ENCODE measurements at regions not wholly inside any gene's neighbourhood (a gene's known extent, or its start where the extent isn't known, plus 50 kb on each side); places are given as distances from the start of the nearest gene placed in this dataset.
"Not testable (repeated sequence)": the region's sequence is repeated elsewhere in the genome, so short reads cannot be mapped to it uniquely, and the experiment has no call there.

DNA sequence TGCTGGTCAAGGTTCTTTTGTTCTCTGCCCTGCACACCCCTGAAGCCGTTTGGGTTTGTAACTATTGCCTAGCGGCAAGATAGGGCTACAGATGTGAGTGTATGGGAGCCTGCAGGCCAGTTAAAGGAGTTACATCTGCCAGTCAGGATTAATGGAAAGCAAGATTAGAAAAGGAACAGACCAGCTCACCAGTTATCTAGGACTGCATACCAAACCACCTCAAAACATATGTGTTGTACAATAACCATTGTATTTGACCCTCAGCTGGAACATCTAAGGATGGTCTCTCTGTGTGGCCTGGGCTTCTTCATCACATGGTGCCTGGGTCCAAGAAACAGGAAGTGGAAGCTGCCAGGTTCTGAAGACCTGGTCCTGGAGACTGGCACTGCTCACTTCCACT, 52.5 kb upstream of the FBXO28 start:
- H3K4me3 ChIP-seq (ENCODE audit: low read depth, low read length) = no peak overlapping the region

GRCh38 chr1:224059897-224060427, 53.9 kb upstream of the FBXO28 start:
- no peak overlapping the region for H3K4me3 ChIP-seq (ENCODE audit: low read depth, low read length)

GRCh38 chr1:224058303-224058702, 55.6 kb upstream of the FBXO28 start:
- no peak overlapping the region for H3K4me3 ChIP-seq (ENCODE audit: low read depth, low read length)

- no peak overlapping the region for H3K4me3 ChIP-seq (ENCODE audit: low read depth, low read length)
These were observed 56.3 kb upstream of the FBXO28 start for GRCh38 chr1:224057461-224058199.

DNA sequence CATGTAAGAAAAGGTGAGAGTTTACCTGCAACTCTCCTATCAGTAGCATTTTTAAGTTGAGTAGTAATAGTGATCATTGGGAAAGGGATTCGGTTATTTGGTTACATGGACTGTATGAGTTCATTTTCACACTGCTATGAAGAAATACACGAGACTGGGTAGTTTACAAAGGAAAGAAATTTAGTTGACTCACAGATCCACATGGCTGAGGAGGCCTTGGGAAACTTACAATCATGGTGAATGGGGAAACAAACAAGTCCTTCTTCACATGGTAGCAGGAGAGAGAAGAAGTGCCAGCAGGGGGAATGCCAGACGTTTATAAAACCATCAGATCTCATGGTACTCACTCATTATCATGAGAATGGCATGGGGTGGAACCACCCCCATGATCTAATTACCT, 59.3 kb upstream of the FBXO28 start:
- no peak overlapping the region for H3K4me3 ChIP-seq (ENCODE audit: low read depth, low read length)

GRCh38 chr1:224054012-224054411, 59.9 kb upstream of the FBXO28 start:
- no peak overlapping the region for H3K4me3 ChIP-seq (ENCODE audit: low read depth, low read length)

DNA sequence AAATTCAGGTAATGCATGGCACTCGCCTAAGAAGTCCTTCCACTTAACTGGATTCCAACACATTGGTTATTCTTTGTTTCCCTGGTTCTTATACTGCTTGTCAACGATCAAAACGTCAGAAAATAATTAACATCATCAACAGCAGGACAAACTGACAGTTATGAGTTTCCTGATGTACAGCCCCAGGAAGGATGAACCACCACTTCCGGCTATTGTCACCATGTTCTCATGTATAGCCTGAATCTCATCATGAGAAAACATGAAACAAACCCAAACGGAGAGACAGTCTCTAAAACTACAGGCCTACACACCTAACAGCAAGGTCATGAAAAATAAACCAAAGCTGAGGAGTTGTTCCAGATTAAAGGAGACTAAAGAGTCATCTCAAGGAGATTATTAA, 60.5 kb upstream of the FBXO28 start:
- H3K4me3 ChIP-seq (ENCODE audit: low read depth, low read length) = no peak overlapping the region

DNA sequence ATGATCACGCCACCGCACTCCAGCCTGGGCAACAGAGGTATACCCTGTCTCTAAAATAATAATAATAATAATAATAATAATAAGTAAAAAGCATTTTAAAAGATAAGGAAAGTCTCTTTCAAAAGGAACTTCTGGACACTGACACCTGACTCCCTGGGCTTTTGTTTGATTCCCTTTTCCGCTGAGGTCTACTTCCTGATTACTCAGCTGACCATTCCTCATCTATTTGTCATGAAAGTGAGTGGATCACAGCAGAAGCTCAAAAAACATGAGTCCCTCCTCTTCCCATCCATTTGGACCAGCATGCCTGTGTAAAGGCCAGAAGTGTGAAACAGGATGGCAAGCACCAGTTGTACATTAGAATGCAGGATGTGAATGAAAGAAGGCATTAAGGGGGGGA, 61.1 kb upstream of the FBXO28 start:
- no peak overlapping the region for H3K4me3 ChIP-seq (ENCODE audit: low read depth, low read length)

DNA sequence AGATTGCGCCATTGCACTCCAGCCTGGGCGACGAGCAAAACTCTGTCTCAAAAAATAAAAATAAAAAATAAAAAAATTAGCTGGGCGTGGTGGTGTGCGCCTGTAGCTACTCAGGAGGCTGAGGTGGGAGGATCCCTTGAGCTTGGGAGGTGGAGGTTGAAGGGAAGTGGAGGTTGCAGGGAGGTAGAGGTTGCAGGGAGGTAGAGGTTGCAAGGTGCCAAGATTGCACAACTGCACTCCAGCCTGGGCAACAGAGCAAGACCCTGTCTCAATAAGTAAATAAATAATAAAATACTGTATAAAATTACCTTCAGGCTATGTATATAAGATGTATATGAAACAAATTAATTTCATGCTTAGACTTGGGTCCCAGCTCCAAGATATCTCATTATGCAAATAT, 62.1 kb upstream of the FBXO28 start:
- not testable (repeated sequence) for H3K4me3 ChIP-seq (ENCODE audit: low read depth, low read length)

GRCh38 chr1:224051086-224051406, 62.9 kb upstream of the FBXO28 start:
- H3K4me3 ChIP-seq (ENCODE audit: low read depth, low read length) = no peak overlapping the region

DNA sequence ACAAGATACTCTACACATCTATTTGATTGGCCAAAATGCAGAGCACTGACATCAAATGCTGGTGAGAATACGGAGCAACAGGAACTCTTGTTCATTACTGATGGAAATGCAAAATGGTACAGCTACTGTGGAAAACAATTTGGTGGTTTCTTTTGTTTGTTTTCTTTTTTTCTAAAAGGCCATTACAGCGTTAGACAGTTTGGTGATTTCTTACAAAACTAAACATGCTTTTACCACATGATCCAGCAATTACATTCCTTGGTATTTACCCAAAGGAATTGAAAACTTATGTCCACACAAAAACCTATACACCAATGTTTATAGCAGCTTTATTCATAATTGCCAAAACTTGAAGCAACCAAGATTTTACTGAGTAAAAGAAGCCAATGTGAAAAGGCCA, 66.4 kb upstream of the FBXO28 start:
- no peak overlapping the region for H3K4me3 ChIP-seq (ENCODE audit: low read depth, low read length)

DNA sequence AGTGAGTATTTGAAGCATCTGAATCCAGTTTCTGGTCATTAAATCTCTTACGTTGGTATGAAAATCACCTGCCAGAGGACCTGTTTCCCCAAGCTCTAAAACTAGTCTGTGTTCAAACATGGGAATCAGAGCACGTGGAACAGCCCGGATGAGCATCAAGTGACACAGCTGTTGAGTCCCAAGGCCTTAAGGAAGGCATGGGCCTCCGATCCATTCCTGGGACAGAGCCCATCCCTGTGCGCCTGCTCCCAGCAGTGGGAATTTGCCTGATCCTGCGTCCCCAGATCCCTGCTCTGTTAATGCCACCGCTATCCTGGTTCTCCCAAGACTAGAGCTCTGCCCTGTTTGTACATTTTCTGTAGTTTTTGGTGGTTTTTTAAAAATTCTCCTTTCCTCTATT, 68.4 kb upstream of the FBXO28 start:
- H3K4me3 ChIP-seq (ENCODE audit: low read depth, low read length) = no peak overlapping the region

DNA sequence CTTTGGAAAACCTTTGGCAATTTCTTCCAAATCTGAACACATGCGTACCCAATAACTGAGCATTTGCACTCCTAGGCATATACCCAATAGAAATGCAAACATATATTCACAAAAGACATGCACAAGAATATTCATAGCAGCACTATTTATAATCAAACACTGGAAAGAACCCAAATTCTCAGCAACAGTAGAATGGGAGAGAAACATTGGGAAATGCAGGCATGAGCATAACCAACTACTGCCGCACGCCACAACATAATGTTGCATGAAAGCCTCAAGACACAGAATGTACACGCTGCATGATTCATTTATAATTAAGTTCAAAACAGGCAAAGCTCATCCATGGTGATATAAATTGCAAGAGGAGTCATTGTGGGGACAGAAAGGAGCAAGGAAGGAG, 69.5 kb upstream of the FBXO28 start:
- H3K4me3 ChIP-seq (ENCODE audit: low read depth, low read length) = no peak overlapping the region

GRCh38 chr1:224042557-224043118, 71.3 kb upstream of the FBXO28 start:
- H3K4me3 ChIP-seq (ENCODE audit: low read depth, low read length) = no peak overlapping the region

- H3K4me3 ChIP-seq (ENCODE audit: low read depth, low read length) = no peak overlapping the region
These were observed 72.9 kb upstream of the FBXO28 start for GRCh38 chr1:224041032-224041431.

- H3K4me3 ChIP-seq (ENCODE audit: low read depth, low read length) = not testable (repeated sequence)
These were observed 73.5 kb upstream of the FBXO28 start for GRCh38 chr1:224040423-224040822.

DNA sequence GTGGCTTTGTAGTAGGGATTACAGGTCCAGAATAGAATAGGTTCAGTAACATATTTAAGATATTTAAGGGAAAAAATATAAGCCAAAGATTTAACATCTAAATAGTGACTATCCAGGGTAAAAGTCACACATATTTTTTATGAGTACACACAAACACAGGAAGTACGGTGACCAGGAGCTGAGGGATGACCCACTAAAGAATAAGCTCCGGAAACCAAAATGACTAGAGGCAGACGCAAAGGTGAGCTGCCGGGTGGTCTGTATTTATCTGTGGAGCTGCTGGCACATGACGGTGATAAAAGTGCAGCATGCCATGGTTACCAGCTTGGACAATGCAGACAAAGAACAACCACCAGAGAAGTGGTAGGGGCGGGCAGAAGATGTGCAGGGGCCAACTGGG, 73.9 kb upstream of the FBXO28 start:
- H3K4me3 ChIP-seq (ENCODE audit: low read depth, low read length) = not testable (repeated sequence)

- not testable (repeated sequence) for H3K4me3 ChIP-seq (ENCODE audit: low read depth, low read length)
These were observed 75.1 kb upstream of the FBXO28 start for GRCh38 chr1:224038832-224039231.

DNA sequence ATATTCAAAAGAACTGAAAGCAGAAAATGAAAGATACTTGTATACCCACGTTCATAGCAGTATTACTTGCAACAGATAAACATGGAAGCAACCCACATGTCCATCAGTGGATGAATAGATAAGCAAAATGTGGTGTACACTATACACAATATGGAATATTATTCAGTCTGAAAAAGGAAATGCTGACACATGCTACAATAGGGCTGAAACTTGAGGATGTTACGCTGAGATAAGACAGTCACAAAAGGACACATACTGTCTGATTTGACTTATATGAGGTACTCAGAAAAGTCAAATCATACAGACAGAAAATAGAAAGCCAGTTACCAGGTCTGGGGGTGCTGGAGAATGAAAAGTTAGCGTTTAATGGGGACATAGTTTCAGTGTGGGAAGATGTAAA, 76.5 kb upstream of the FBXO28 start:
- H3K4me3 ChIP-seq (ENCODE audit: low read depth, low read length) = not testable (repeated sequence)

DNA sequence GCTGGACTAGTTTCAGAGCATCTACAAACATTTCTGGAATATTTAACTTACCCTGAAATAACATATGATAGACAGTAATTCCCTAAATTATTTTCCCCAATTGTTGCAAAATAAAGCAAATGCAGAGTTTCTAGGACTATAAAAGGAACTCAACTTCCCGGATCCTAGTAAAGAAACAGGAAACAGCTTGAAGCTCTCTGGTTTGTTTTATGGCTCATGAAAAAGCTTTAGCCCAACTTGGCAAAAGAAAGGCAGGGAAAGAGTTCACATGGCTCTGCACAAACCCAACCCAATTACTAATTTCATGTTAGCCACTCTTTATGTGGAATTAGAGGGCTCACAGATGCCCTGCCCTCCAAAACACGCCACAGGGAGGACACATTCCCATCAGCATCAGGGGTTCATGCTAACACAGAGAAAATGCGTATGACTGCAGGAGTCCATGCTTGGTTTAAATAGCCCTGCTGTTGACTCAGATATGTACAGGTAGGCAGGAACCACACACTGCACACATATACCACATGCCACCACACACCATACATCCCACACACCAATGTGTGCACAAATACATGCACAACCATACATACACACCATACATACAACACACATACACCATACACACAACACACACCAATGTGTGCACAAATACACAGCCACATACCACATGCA, 81.2 kb upstream of the FBXO28 start:
- H3K4me3 ChIP-seq (ENCODE audit: low read depth, low read length) = not testable (repeated sequence)

DNA sequence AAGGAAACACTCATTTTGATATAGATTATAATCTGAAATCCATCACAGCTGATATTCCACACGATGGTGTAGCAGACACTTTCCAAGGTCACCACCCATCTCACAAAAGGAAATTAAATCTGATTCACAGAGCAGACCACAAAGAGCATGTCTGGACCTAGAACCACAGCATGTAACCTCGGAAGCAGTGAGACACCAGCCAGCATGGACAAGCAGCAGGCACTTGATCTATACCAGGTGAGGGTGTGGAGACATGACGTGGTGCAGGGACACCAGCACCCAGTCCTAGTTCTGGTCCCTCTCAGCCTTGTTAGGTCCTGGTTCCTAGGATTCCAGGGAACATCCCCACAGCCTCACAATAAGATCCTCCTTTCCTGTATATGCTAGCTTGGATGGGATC, 81.9 kb upstream of the FBXO28 start:
- H3K4me3 ChIP-seq (ENCODE audit: low read depth, low read length) = not testable (repeated sequence)

DNA sequence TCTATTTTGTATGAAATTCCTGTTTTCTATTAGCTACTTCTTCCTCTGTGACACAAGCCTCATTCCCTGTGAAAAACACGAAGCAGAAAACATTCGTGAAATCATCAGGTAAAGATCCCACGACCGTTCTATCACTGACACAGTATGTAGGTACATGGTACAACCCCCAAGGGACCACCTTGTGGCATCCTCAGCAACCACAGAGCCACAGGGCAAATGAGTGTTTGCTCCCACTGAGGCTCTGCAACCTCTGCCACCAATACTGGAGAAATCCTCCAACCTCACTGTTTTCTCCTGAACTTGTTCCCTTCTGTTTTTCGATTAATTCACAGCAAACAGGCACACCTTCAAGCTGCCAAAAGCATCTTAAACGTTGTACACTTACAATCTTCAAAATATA, 83.7 kb upstream of the FBXO28 start:
- not testable (repeated sequence) for H3K4me3 ChIP-seq (ENCODE audit: low read depth, low read length)
